Activated CD4-positive, alpha-beta T cell treated with anti-CD3 and anti-CD28 coated beads, Interleukin-2, amount 50 U/mL, for 48 hours (primary cell): ENCODE measurements at regions not wholly inside any gene's neighbourhood (a gene's known extent, or its start where the extent isn't known, plus 50 kb on each side); places are given as distances from the start of the nearest gene placed in this dataset.
"Not testable (repeated sequence)": the region's sequence is repeated elsewhere in the genome, so short reads cannot be mapped to it uniquely, and the experiment has no call there.

Experiments
- DNase-seq, 2 experiments: peaks; one replicate each; pipeline ENCODE4 v3.0.0-alpha.2; 2020

- DNase-seq, result no peak
Observed at GRCh38 chr1:214991691-214992315, 90.7 kb upstream of the KCNK2 start.

- DNase-seq, result no peak
Observed at GRCh38 chr1:214993419-214993818, 89.1 kb upstream of the KCNK2 start.

- no peak for DNase-seq
Observed at GRCh38 chr1:214997685-214998084, 84.9 kb upstream of the KCNK2 start.

- DNase-seq, result no peak
Observed at GRCh38 chr1:215001419-215002021, 81.0 kb upstream of the KCNK2 start.

GRCh38 chr1:215002471-215002870 lies 80.1 kb upstream of the KCNK2 start:
- DNase-seq, result no peak

- no peak for DNase-seq
Observed at GRCh38 chr1:215003686-215004085, 78.9 kb upstream of the KCNK2 start.

- DNase-seq, result no peak
Observed at GRCh38 chr1:215004121-215004827, 78.3 kb upstream of the KCNK2 start.

- no peak for DNase-seq
Observed at GRCh38 chr1:215005078-215005477, 77.5 kb upstream of the KCNK2 start.

GRCh38 chr1:215005656-215006345 lies 76.7 kb upstream of the KCNK2 start:
- DNase-seq, result no peak

GRCh38 chr1:215007880-215008279 lies 74.7 kb upstream of the KCNK2 start:
- DNase-seq, result no peak

GRCh38 chr1:215018555-215018954 lies 64.0 kb upstream of the KCNK2 start:
- DNase-seq, result no peak

- DNase-seq, result no peak
Observed at GRCh38 chr1:215022204-215022603, 60.3 kb upstream of the KCNK2 start.

GRCh38 chr1:215022741-215023141 lies 59.8 kb upstream of the KCNK2 start:
- no peak for DNase-seq

- no peak for DNase-seq
Observed at GRCh38 chr1:215023155-215023832, 59.2 kb upstream of the KCNK2 start.

GRCh38 chr1:215028954-215029353 lies 53.6 kb upstream of the KCNK2 start:
- DNase-seq, result no peak

GRCh38 chr1:215030581-215030980 lies 52.0 kb upstream of the KCNK2 start:
- not testable (repeated sequence) for DNase-seq

- DNase-seq, result no peak
Observed at GRCh38 chr1:215031392-215031791, 51.1 kb upstream of the KCNK2 start.
